NCI-H82 (cell line): ENCODE measurements at regions not wholly inside any gene's neighbourhood (a gene's known extent, or its start where the extent isn't known, plus 50 kb on each side); places are given as distances from the start of the nearest gene placed in this dataset.

Source experiments
- DNase-seq: peaks from one replicate; lab custom pipeline; 2025; lab: John Stamatoyannopoulos, UW

- DNase-seq, result no peak
These were observed 159.7 kb downstream of the FAT3 start for GRCh38 chr11:92384358-92384757.

- no peak for DNase-seq
These were observed 160.2 kb downstream of the FAT3 start for GRCh38 chr11:92384802-92385201.

- no peak for DNase-seq
These were observed 162.0 kb downstream of the FAT3 start for GRCh38 chr11:92386577-92386976.

- no peak for DNase-seq
These were observed 163.2 kb downstream of the FAT3 start for GRCh38 chr11:92387859-92388258.

GRCh38 chr11:92388380-92388779 is 163.8 kb downstream of the FAT3 start:
- peak; percentile 0 for DNase-seq

GRCh38 chr11:92390783-92391182 is 166.2 kb downstream of the FAT3 start:
- DNase-seq, result no peak

- no peak for DNase-seq
These were observed 166.7 kb downstream of the FAT3 start for GRCh38 chr11:92391364-92391763.

GRCh38 chr11:92391808-92392207 is 167.2 kb downstream of the FAT3 start:
- DNase-seq, result no peak

GRCh38 chr11:92393218-92393617 is 168.6 kb downstream of the FAT3 start:
- DNase-seq, result peak; percentile 79

- no peak for DNase-seq
These were observed 171.5 kb downstream of the FAT3 start for GRCh38 chr11:92396133-92396532.

- DNase-seq, result peak; percentile 81
These were observed 172.7 kb downstream of the FAT3 start for GRCh38 chr11:92397221-92397755.

GRCh38 chr11:92399705-92400104 is 175.1 kb downstream of the FAT3 start:
- DNase-seq, result peak; percentile 43

GRCh38 chr11:92401520-92401919 is 176.9 kb downstream of the FAT3 start:
- DNase-seq, result no peak

GRCh38 chr11:92406472-92406871 is 181.9 kb downstream of the FAT3 start:
- no peak for DNase-seq

- DNase-seq, result no peak
These were observed 184.7 kb downstream of the FAT3 start for GRCh38 chr11:92409355-92409754.

GRCh38 chr11:92409956-92410355 is 185.3 kb downstream of the FAT3 start:
- DNase-seq, result no peak

GRCh38 chr11:92410526-92410925 is 185.9 kb downstream of the FAT3 start:
- no peak for DNase-seq

GRCh38 chr11:92411431-92411830 is 186.8 kb downstream of the FAT3 start:
- DNase-seq, result no peak

GRCh38 chr11:92413757-92414513 is 189.3 kb downstream of the FAT3 start:
- DNase-seq, result no peak

- DNase-seq, result no peak
These were observed 192.5 kb downstream of the FAT3 start for GRCh38 chr11:92416971-92417725.

- DNase-seq, result no peak
These were observed 198.8 kb downstream of the FAT3 start for GRCh38 chr11:92423115-92424034.

GRCh38 chr11:92424281-92424680 is 199.7 kb downstream of the FAT3 start:
- no peak for DNase-seq
